GM19328 (cell line): ENCODE measurements at regions not wholly inside any gene's neighbourhood (a gene's known extent, or its start where the extent isn't known, plus 50 kb on each side); places are given as distances from the start of the nearest gene placed in this dataset.

Source experiments
- ATAC-seq: cut with Tn5 transposase; IDR thresholded peaks from one replicate; pipeline ENCODE4 v1.9.1; 2021; ENCODE audit warnings: mild to moderate bottlenecking, moderate library complexity; ENCODE audit not compliant: unreplicated experiment

DNA sequence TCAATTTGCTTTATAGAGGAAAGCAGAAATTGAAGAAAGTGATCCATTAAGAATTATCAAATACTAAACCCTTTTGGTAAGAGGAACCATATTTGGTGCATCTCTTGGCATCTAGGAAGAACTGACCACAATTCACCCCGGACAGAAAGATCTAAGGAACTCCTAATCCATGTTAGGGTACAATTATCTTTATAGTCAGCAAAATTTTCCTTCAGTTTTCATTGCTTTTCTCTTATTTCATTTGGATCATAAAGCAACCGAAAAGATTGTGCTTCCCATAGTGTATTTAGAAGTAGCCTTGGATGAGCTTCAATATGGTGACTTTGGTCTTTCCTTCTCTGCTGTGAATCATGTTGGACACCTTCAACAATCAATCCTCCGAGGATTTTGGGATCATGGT, 50.1 kb upstream of the IGFBP5 start:
- no peak for ATAC-seq
